Ectodermal cell (in vitro differentiated cells): ENCODE measurements at regions not wholly inside any gene's neighbourhood (a gene's known extent, or its start where the extent isn't known, plus 50 kb on each side); places are given as distances from the start of the nearest gene placed in this dataset.

ENCODE experiments used
- H3K27ac ChIP-seq: 2 replicates; pipeline ENCODE4 v1.7.0; 2013; ENCODE audit warnings: mild to moderate bottlenecking, low read depth, low read length; ENCODE audit not compliant: insufficient read depth, poor library complexity, severe bottlenecking
- H3K27me3 ChIP-seq: 2 replicates; pipeline ENCODE4 v1.7.0; 2013; ENCODE audit warnings: mild to moderate bottlenecking, low read length; ENCODE audit not compliant: insufficient read depth, control insufficient read depth, poor library complexity, severe bottlenecking
- H3K36me3 ChIP-seq: one replicate; pipeline ENCODE4 v1.7.0; 2013; ENCODE audit warnings: low read length; ENCODE audit not compliant: control insufficient read depth, insufficient read depth
- H3K4me1 ChIP-seq: one replicate; pipeline ENCODE4 v1.7.0; 2013; ENCODE audit warnings: low read length; ENCODE audit not compliant: control insufficient read depth, insufficient read depth
- H3K4me3 ChIP-seq: 2 replicates; pipeline ENCODE4 v1.7.0; 2013; ENCODE audit warnings: low read depth, low read length, control low read depth; ENCODE audit not compliant: insufficient read depth
- H3K9me3 ChIP-seq: 2 replicates; pipeline ENCODE4 v1.7.0; 2013; ENCODE audit warnings: mild to moderate bottlenecking, low read length, moderate library complexity; ENCODE audit not compliant: control insufficient read depth
- WGBS, 2 experiments: methylation state at CpG; one replicate each; pipeline ENCODE4 v1.1.7; 2013; ENCODE audit warnings: missing lambda C conversion rate in 2 of 2; 5-methylcytosine and 5-hydroxymethylcytosine counted together

DNA sequence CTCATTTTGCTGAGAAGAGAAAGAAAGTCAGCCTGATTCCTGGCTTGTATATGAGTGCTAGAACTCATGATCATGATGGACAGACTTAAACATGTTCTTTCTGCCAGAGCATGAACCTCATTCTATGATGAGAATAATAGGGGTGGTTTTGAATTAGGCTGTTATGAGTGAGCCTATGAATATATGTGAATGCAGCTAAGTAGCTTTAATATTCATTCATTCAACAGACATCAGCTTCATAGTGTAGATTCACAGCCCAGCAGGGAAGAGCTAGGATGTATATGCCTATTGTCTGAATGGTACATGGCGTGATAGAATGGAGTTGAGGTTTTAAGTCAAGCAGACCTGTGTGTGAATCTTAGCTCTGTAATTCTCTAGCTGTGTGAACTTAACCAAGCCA, 573.2 kb downstream of the DHX35 start:
- 92 to 95% methylated on average over 1 of the region's 1 CpG for WGBS, 2 experiments
- H3K27ac ChIP-seq, result no peak overlapping the region
- no peaks in the 10 kb centered on the region for H3K9me3 ChIP-seq
- no peak overlapping the region for H3K4me3 ChIP-seq
- H3K36me3 ChIP-seq, result no peaks in the 10 kb centered on the region
- H3K27me3 ChIP-seq, result no peaks in the 10 kb centered on the region
- peaks cover 19% of the 10 kb centered on the region for H3K4me1 ChIP-seq

GRCh38 chr20:39534846-39535245, 572.7 kb downstream of the DHX35 start:
- Histone ChIP-seq H3K36me3 (no peaks in the 10 kb centered on the region), H3K4me3 (no peak overlapping the region), H3K9me3 (no peaks in the 10 kb centered on the region), H3K4me1 (peaks cover 23% of the 10 kb centered on the region), H3K27me3 (no peaks in the 10 kb centered on the region), H3K27ac (no peak overlapping the region)
- WGBS, 2 experiments, result 19% methylated on average over 1 of the region's 1 CpG; no CpG with 5 or more reads in 1 of the 2 experiments

DNA sequence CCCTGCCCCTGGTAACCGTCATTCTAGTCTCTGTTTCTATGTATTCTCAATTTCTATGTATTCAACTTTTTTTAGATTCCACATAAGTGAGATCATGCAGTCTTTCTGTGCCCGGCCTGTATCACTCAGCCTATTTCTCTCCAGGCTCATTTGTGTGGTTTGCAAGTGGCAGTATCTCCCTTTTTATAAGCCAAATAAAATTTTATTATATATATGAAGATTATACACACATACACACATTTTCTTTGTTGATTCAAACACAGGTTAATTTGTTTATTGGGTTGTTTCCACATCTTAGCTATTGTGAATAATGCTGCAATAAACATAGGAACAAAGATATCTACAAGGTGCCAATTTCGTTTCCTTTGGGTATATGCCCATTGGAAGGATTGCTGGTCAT, 571.7 kb downstream of the DHX35 start:
- peaks cover 23% of the 10 kb centered on the region for H3K4me1 ChIP-seq
- H3K4me3 ChIP-seq, result no peak overlapping the region
- no peak overlapping the region for H3K27ac ChIP-seq
- WGBS, 2 experiments, result 85 to 96% methylated on average over 3 of the region's 3 CpGs
- no peaks in the 10 kb centered on the region for H3K36me3 ChIP-seq
- H3K27me3 ChIP-seq, result no peaks in the 10 kb centered on the region
- H3K9me3 ChIP-seq, result no peaks in the 10 kb centered on the region

- Histone ChIP-seq H3K36me3 (no peaks in the 10 kb centered on the region), H3K4me3 (no peak overlapping the region), H3K27me3 (no peaks in the 10 kb centered on the region), H3K9me3 (no peaks in the 10 kb centered on the region), H3K4me1 (peaks cover 17% of the 10 kb centered on the region), H3K27ac (no peak overlapping the region)
- WGBS, 2 experiments, result 94 to 97% methylated on average over 1 of the region's 1 CpG
Measured at GRCh38 chr20:39532205-39532604, 570.1 kb downstream of the DHX35 start.

- H3K27me3 ChIP-seq, result no peaks in the 10 kb centered on the region
- peaks cover 17% of the 10 kb centered on the region for H3K4me1 ChIP-seq
- H3K4me3 ChIP-seq, result no peak overlapping the region
- H3K9me3 ChIP-seq, result no peaks in the 10 kb centered on the region
- H3K36me3 ChIP-seq, result no peaks in the 10 kb centered on the region
- no peak overlapping the region for H3K27ac ChIP-seq
- 91 to 93% methylated on average over 4 of the region's 4 CpGs for WGBS, 2 experiments
Measured at GRCh38 chr20:39528436-39528835, 566.3 kb downstream of the DHX35 start.

DNA sequence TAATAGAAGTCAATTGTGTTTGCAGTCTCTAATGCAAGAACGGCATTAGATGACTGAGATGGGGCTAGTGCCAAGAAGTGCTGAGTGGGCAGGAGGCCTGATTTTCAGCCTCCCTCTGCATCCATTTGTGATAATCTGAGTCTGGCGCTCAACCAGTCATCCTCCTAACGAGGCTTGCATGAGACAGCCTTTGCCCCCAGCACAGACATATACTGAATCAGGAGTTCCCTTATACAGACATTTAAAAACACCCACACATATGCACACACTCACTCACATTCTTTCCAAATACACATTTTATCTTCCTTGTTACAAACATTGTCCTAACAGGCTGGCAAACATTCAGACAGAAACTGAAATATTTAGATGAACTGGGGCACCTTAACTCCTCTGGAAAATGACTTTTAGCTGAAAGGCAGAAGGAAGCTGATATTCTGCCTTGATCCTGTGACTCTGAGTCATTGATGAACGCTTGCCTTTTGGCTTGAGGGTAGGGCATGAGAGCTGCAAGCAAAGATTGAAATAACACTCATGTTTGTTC, 562.3 kb downstream of the DHX35 start:
- 85 to 88% methylated on average over 4 of the region's 4 CpGs for WGBS, 2 experiments

DNA sequence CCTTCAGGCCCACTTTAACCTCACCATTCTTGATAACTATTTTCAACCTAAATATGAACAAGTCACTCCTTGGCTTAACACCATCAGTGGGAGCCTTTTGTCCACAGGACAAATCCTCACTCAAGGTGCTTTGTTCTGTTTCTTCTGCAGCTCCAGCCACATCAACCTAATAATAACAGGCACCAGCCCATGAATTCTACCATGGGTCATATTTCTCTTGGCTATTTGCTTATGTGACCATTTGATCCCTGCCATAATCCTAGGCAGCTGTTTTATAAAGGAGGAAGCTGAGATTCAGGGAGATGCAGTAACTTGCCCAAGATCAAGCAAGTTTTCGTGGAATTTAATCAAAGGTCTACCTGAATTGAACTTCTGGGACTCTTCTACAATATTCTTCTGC, 561.3 kb downstream of the DHX35 start:
- H3K27ac ChIP-seq, result no peak overlapping the region
- H3K36me3 ChIP-seq, result no peaks in the 10 kb centered on the region
- no peaks in the 10 kb centered on the region for H3K9me3 ChIP-seq
- H3K4me1 ChIP-seq, result no peaks in the 10 kb centered on the region
- no peak overlapping the region for H3K4me3 ChIP-seq
- H3K27me3 ChIP-seq, result no peaks in the 10 kb centered on the region
- WGBS, 2 experiments, result 92 to 94% methylated on average over 1 of the region's 1 CpG

More for the DNA sequence above, 562.3 kb downstream of the DHX35 start:
- no peaks in the 10 kb centered on the region for H3K27me3 ChIP-seq
- H3K9me3 ChIP-seq, result no peaks in the 10 kb centered on the region
- H3K27ac ChIP-seq, result no peak overlapping the region
- H3K4me3 ChIP-seq, result no peak overlapping the region
- H3K36me3 ChIP-seq, result no peaks in the 10 kb centered on the region
- H3K4me1 ChIP-seq, result no peaks in the 10 kb centered on the region

- WGBS, 2 experiments, result 88 to 89% methylated on average over 5 of the region's 5 CpGs
- Histone ChIP-seq H3K9me3 (no peaks in the 10 kb centered on the region), H3K4me3 (no peak overlapping the region), H3K4me1 (no peaks in the 10 kb centered on the region), H3K27me3 (no peaks in the 10 kb centered on the region), H3K36me3 (no peaks in the 10 kb centered on the region), H3K27ac (no peak overlapping the region)
Measured at GRCh38 chr20:39518654-39519053, 556.5 kb downstream of the DHX35 start.

- Histone ChIP-seq H3K27me3 (no peaks in the 10 kb centered on the region), H3K27ac (no peak overlapping the region), H3K4me3 (no peak overlapping the region), H3K4me1 (no peaks in the 10 kb centered on the region), H3K9me3 (no peaks in the 10 kb centered on the region), H3K36me3 (no peaks in the 10 kb centered on the region)
- WGBS, 2 experiments, result 87 to 90% methylated on average over 2 of the region's 2 CpGs
Measured at GRCh38 chr20:39516964-39517363, 554.8 kb downstream of the DHX35 start.

DNA sequence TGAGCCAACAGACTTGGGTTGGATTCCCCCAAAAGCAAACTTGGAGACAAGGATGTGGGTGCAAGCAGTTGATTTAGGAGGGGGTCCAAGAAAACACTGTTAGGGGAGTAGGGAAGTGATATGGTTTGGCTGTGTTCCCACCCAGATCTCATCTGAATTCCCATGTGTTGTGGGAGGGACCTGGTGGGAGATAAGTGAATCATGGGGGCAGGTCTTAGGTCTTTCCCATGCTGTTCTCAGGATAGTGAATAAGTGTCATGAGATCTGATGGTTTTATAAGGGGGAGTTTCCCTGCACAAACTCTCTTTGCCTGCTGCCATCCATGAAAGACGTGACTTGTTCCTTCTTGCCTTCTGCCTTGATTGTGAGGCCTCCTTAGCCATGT, 542.6 kb downstream of the DHX35 start:
- H3K4me3 ChIP-seq, result no peak overlapping the region
- no peaks in the 10 kb centered on the region for H3K9me3 ChIP-seq
- no peaks in the 10 kb centered on the region for H3K36me3 ChIP-seq
- H3K27me3 ChIP-seq, result no peaks in the 10 kb centered on the region
- 78 to 93% methylated on average over 1 of the region's 1 CpG for WGBS, 2 experiments
- H3K4me1 ChIP-seq, result no peaks in the 10 kb centered on the region
- H3K27ac ChIP-seq, result no peak overlapping the region
